Naive thymus-derived CD4-positive, alpha-beta T cell (primary cell): ENCODE measurements at regions not wholly inside any gene's neighbourhood (a gene's known extent, or its start where the extent isn't known, plus 50 kb on each side); places are given as distances from the start of the nearest gene placed in this dataset.

Experiments used
- ATAC-seq: fragments of 150-1000 bp; cut with Tn5 transposase; 2 replicates; pipeline ENCODE4 v1.10.0; 2021; ENCODE audit warnings: mild to moderate bottlenecking, moderate library complexity
- CTCF ChIA-PET: fragments of 350-600 bp; sonication (Branson Sonifier 250); formaldehyde crosslinking; loops from one replicate; lab custom pipeline; 2021; ENCODE audit warnings: antibody characterized with exemption; lab: Charles Lee
- POLR2A ChIA-PET: fragments of 350-600 bp; sonication (Branson Sonifier 250); formaldehyde crosslinking; loops from one replicate; lab custom pipeline; 2021; ENCODE audit warnings: antibody characterized with exemption, inconsistent platforms; lab: Charles Lee
- DNase-seq, 9 donors: peaks; one replicate each; pipeline versions ENCODE4 v3.0.0 to v3.0.0-alpha.2; 2020 to 2022; ENCODE audit warnings: mixed read lengths in 1 of 9
- H3K27ac ChIP-seq: one replicate; pipeline ENCODE4 v1.7.0; 2013; ENCODE audit warnings: mild to moderate bottlenecking, low read depth, low read length, moderate library complexity
- H3K27me3 ChIP-seq, 2 donors: one replicate each; pipeline ENCODE4 v1.7.0; 2013; ENCODE audit warnings: low read length in 2 of 2, mild to moderate bottlenecking in 2 of 2, moderate library complexity in 2 of 2; ENCODE audit not compliant: control insufficient read depth in 2 of 2, insufficient read depth in 2 of 2
- H3K36me3 ChIP-seq, 3 experiments: 1 replicate in 2 of 3; 2 replicates in 1 of 3; pipeline ENCODE4 v1.7.0; 2013; ENCODE audit warnings: low read length in 3 of 3, mild to moderate bottlenecking in 3 of 3, moderate library complexity in 1 of 3; ENCODE audit not compliant: insufficient read depth in 3 of 3, control insufficient read depth in 2 of 3
- H3K4me1 ChIP-seq, 2 donors: one replicate each; pipeline ENCODE4 v1.7.0; 2013; ENCODE audit warnings: low read length in 2 of 2, mild to moderate bottlenecking in 2 of 2, moderate library complexity in 1 of 2; ENCODE audit not compliant: control insufficient read depth in 2 of 2, insufficient read depth in 2 of 2
- H3K4me3 ChIP-seq: 2 replicates; pipeline ENCODE4 v1.7.0; 2013; ENCODE audit warnings: mild to moderate bottlenecking, low read length
- H3K9me3 ChIP-seq, 3 experiments: 1 replicate in 2 of 3; 2 replicates in 1 of 3; pipeline ENCODE4 v1.7.0; 2013; ENCODE audit warnings: low read length in 3 of 3; ENCODE audit not compliant: control insufficient read depth in 2 of 3
- H3K27ac Mint-ChIP-seq, 9 donors: one replicate each; pipeline ENCODE4 v1.8.0; 2020 to 2022; ENCODE audit warnings: mixed read lengths in 9 of 9, mild to moderate bottlenecking in 8 of 9, moderate library complexity in 5 of 9, inconsistent platforms in 2 of 9
- H3K27me3 Mint-ChIP-seq, 5 donors: one replicate each; pipeline ENCODE4 v1.8.0; 2021 to 2022; ENCODE audit warnings: mixed read lengths in 5 of 5, mild to moderate bottlenecking in 1 of 5
- H3K36me3 Mint-ChIP-seq, 5 donors: one replicate each; pipeline ENCODE4 v1.8.0; 2020 to 2022; ENCODE audit warnings: mixed read lengths in 5 of 5, mild to moderate bottlenecking in 3 of 5, inconsistent platforms in 1 of 5
- H3K4me1 Mint-ChIP-seq, 7 donors: one replicate each; pipeline ENCODE4 v1.8.0; 2020 to 2022; ENCODE audit warnings: mixed read lengths in 7 of 7, mild to moderate bottlenecking in 3 of 7, inconsistent platforms in 1 of 7
- H3K4me3 Mint-ChIP-seq, 10 donors: one replicate each; pipeline ENCODE4 v1.8.0; 2020 to 2022; ENCODE audit warnings: mild to moderate bottlenecking in 10 of 10, mixed read lengths in 10 of 10, moderate library complexity in 6 of 10, inconsistent platforms in 2 of 10
- H3K9me3 Mint-ChIP-seq, 11 donors: one replicate each; pipeline ENCODE4 v1.8.0; 2020 to 2022; ENCODE audit warnings: mixed read lengths in 11 of 11, mild to moderate bottlenecking in 4 of 11, inconsistent platforms in 1 of 11, moderate library complexity in 1 of 11
- intact Hi-C, 2 donors: fragments of 100-400 bp; cut with micrococcal nuclease; formaldehyde crosslinking; loops; one replicate each; pipeline ENCODE4 v1.15.1; 2023

DNA sequence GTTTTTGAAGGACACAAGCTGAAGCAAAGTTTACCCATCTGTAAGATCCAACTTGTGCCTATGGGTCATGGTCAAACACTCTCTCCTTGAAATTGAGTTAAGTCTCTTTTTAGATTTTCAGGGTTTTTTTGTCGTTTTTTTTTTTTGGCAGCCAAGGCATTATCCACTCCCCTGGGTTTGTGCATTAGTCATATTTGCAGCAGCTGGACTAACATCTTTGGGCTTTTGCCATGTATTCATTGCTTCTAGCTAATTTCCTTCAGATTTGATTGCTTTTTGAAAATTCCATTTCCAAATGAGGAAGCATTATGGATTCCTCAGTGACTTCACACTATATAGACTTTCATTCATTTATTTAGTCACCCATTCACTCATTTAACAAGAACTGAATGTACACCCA is 80.3 kb upstream of the SRRM4 start:
- H3K36me3 ChIP-seq, result no peaks in the 10 kb centered on the region
- Mint-ChIP-seq H3K9me3 (peaks cover 0 to 34% (median 6%) of the 10 kb centered on the region in 11 donors), H3K27ac (no peak overlapping the region), H3K27me3 (no peaks in the 10 kb centered on the region), H3K4me3 (no peak overlapping the region), H3K4me1 (no peaks in the 10 kb centered on the region), H3K36me3 (no peaks in the 10 kb centered on the region)
- no peaks in the 10 kb centered on the region for H3K27me3 ChIP-seq
- no peak overlapping the region for H3K4me3 ChIP-seq
- H3K9me3 ChIP-seq, result no peaks in the 10 kb centered on the region
- H3K4me1 ChIP-seq, result no peaks in the 10 kb centered on the region
- intact Hi-C loops, result no loop called here
- ChIA-PET CTCF (no interaction called here), POLR2A (no interaction called here)
- H3K27ac ChIP-seq, result no peak overlapping the region
- ATAC-seq (no peak), DNase-seq (no peak)

DNA sequence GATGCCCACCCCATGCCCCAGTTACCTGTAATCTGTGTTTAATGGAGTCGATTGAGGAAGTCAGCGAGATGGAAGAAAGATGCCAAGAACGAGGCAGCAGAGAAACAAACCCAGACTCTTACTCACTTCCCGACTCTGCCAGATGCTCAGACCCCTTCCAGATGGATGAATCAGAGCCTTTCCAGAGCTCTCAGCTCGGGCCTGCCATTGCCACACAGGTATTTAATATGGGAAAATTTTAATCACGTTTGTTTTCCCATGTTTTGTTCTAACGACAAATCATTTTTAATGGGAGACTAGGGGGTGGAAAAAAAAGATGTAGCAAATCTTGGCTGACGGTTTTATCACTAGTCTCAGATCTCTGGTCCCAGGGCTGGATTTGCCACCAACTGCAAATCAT is 72.5 kb upstream of the SRRM4 start:
- H3K4me1 ChIP-seq, result no peaks in the 10 kb centered on the region
- Mint-ChIP-seq H3K9me3 (peaks cover 0 to 28% (median 4%) of the 10 kb centered on the region in 11 donors), H3K27me3 (no peaks in the 10 kb centered on the region), H3K27ac (no peak overlapping the region), H3K36me3 (no peaks in the 10 kb centered on the region), H3K4me1 (no peaks in the 10 kb centered on the region), H3K4me3 (no peak overlapping the region)
- ChIA-PET POLR2A (no interaction called here), CTCF (no interaction called here)
- DNase-seq (no peak), ATAC-seq (no peak)
- no peaks in the 10 kb centered on the region for H3K27me3 ChIP-seq
- intact Hi-C loops, result no loop called here
- no peak overlapping the region for H3K27ac ChIP-seq
- no peak overlapping the region for H3K4me3 ChIP-seq
- no peaks in the 10 kb centered on the region for H3K9me3 ChIP-seq
- no peaks in the 10 kb centered on the region for H3K36me3 ChIP-seq

- Mint-ChIP-seq H3K27ac (no peak overlapping the region), H3K36me3 (no peaks in the 10 kb centered on the region), H3K27me3 (no peaks in the 10 kb centered on the region), H3K4me1 (no peaks in the 10 kb centered on the region), H3K9me3 (peaks cover 0 to 5% (median 2%) of the 10 kb centered on the region in 11 donors), H3K4me3 (no peak overlapping the region)
- Histone ChIP-seq H3K4me3 (no peak overlapping the region), H3K36me3 (no peaks in the 10 kb centered on the region), H3K27me3 (no peaks in the 10 kb centered on the region), H3K4me1 (no peaks in the 10 kb centered on the region), H3K27ac (no peak overlapping the region), H3K9me3 (no peaks in the 10 kb centered on the region)
- no peak for ATAC-seq
- ChIA-PET POLR2A (no interaction called here), CTCF (no interaction called here)
- intact Hi-C loops, result no loop called here
- DNase-seq, result no peak
Observed at GRCh38 chr12:118912697-118913270, 68.6 kb upstream of the SRRM4 start.

GRCh38 chr12:118921761-118922160 is 59.6 kb upstream of the SRRM4 start:
- ChIA-PET POLR2A (no interaction called here), CTCF (no interaction called here)
- Mint-ChIP-seq H3K27me3 (peaks cover 0 to 11% (median 3%) of the 10 kb centered on the region in 5 donors), H3K9me3 (peaks cover 0 to 13% (median 2%) of the 10 kb centered on the region in 11 donors), H3K4me3 (no peak overlapping the region), H3K36me3 (peaks cover 0 to 5% (median 0%) of the 10 kb centered on the region in 5 donors), H3K4me1 (no peaks in the 10 kb centered on the region), H3K27ac (no peak overlapping the region)
- Histone ChIP-seq H3K36me3 (no peaks in the 10 kb centered on the region), H3K9me3 (no peaks in the 10 kb centered on the region), H3K27me3 (no peaks in the 10 kb centered on the region), H3K27ac (no peak overlapping the region), H3K4me1 (no peaks in the 10 kb centered on the region), H3K4me3 (no peak overlapping the region)
- DNase-seq (no peak), ATAC-seq (no peak)
- intact Hi-C loops, result no loop called here

DNA sequence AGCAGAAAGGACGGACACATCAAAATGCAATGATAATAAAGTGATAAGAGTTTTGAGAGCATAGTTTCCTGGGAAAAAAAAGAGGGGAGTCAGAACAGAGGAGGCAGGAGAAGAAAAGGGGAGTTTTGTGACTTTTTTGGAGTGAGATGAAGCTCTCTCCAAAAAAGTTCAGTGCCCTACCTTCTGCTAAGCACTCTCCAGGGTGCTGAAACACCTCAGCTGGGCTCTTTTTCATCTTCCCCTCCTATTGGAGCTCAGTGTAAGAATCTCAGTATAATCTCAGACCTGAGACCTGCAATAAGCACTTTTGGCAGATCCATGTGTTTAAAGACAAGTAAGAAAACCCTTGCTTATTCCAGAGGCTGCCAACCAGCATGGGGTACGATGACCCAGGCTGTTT is 58.9 kb upstream of the SRRM4 start:
- no peak for DNase-seq
- ChIA-PET POLR2A (no interaction called here), CTCF (no interaction called here)
- no peak overlapping the region for H3K4me3 Mint-ChIP-seq
- Histone ChIP-seq H3K4me1 (no peaks in the 10 kb centered on the region), H3K27me3 (no peaks in the 10 kb centered on the region), H3K36me3 (no peaks in the 10 kb centered on the region), H3K27ac (no peak overlapping the region), H3K9me3 (no peaks in the 10 kb centered on the region), H3K4me3 (no peak overlapping the region)
- peaks cover 0 to 5% (median 0%) of the 10 kb centered on the region in 5 donors for H3K36me3 Mint-ChIP-seq
- H3K27ac Mint-ChIP-seq, result no peak overlapping the region
- peaks cover 0 to 18% (median 2%) of the 10 kb centered on the region in 11 donors for H3K9me3 Mint-ChIP-seq
- ATAC-seq, result no peak
- no peaks in the 10 kb centered on the region for H3K4me1 Mint-ChIP-seq
- intact Hi-C loops, result no loop called here
- H3K27me3 Mint-ChIP-seq, result peaks cover 0 to 12% (median 3%) of the 10 kb centered on the region in 5 donors

GRCh38 chr12:118925407-118925806 is 55.9 kb upstream of the SRRM4 start:
- Histone ChIP-seq H3K4me3 (no peak overlapping the region), H3K4me1 (no peaks in the 10 kb centered on the region), H3K27ac (no peak overlapping the region), H3K9me3 (no peaks in the 10 kb centered on the region), H3K27me3 (no peaks in the 10 kb centered on the region), H3K36me3 (no peaks in the 10 kb centered on the region)
- DNase-seq (no peak), ATAC-seq (no peak)
- Mint-ChIP-seq H3K4me1 (no peaks in the 10 kb centered on the region), H3K27me3 (peaks cover 0 to 17% (median 3%) of the 10 kb centered on the region in 5 donors), H3K4me3 (no peak overlapping the region), H3K9me3 (peaks cover 0 to 26% (median 4%) of the 10 kb centered on the region in 11 donors), H3K27ac (no peak overlapping the region), H3K36me3 (peaks cover 0 to 5% (median 0%) of the 10 kb centered on the region in 5 donors)
- POLR2A ChIA-PET, result interaction anchor here (0.5 kb wide), 1 partner anchor 323 kb away, joined by 3 read pairs; no protein-coding TSS in a partner anchor
- intact Hi-C loops, result no loop called here
- CTCF ChIA-PET, result no interaction called here

GRCh38 chr12:118925826-118926225 is 55.5 kb upstream of the SRRM4 start:
- no peaks in the 10 kb centered on the region for H3K9me3 ChIP-seq
- peaks cover 0 to 26% (median 4%) of the 10 kb centered on the region in 11 donors for H3K9me3 Mint-ChIP-seq
- H3K4me1 Mint-ChIP-seq, result no peaks in the 10 kb centered on the region
- no peaks in the 10 kb centered on the region for H3K4me1 ChIP-seq
- no peak overlapping the region for H3K4me3 Mint-ChIP-seq
- DNase-seq, result no peak
- no peak overlapping the region for H3K27ac ChIP-seq
- intact Hi-C loops, result no loop called here
- ChIA-PET POLR2A (no interaction called here), CTCF (no interaction called here)
- H3K27me3 ChIP-seq, result no peaks in the 10 kb centered on the region
- no peaks in the 10 kb centered on the region for H3K36me3 ChIP-seq
- no peak for ATAC-seq
- H3K4me3 ChIP-seq, result no peak overlapping the region
- H3K27ac Mint-ChIP-seq, result no peak overlapping the region
- H3K36me3 Mint-ChIP-seq, result peaks cover 0 to 5% (median 0%) of the 10 kb centered on the region in 5 donors
- peaks cover 0 to 17% (median 3%) of the 10 kb centered on the region in 5 donors for H3K27me3 Mint-ChIP-seq
